HepG2 (cell line): ENCODE measurements at regions not wholly inside any gene's neighbourhood (a gene's known extent, or its start where the extent isn't known, plus 50 kb on each side); places are given as distances from the start of the nearest gene placed in this dataset.

Experiments
- ATAC-seq: fragments of 200-7000 bp; cut with Tn5 transposase; 3 replicates; pipeline ENCODE4 v1.9.1; 2020; ENCODE audit warnings: mild to moderate bottlenecking, moderate library complexity
- BruUV-seq: library from RNA; stranded (reverse); fragments of 400-500 nt; replicated peaks from 2 replicates; lab custom pipeline; 2021; lab: Mats Ljungman, UMichigan
- CTCF ChIA-PET: fragments of 300-600 bp; formaldehyde crosslinking; extraction: SDS; loops from one replicate; lab custom pipeline; 2021; ENCODE audit warnings: low total read pairs, inconsistent platforms, low intra/inter-chr PET ratio; lab: Yijun Ruan, JAX
- POLR2A ChIA-PET: fragments of 350-600 bp; sonication (Branson Sonifier 250); formaldehyde crosslinking; loops from one replicate; lab custom pipeline; 2020; ENCODE audit warnings: antibody characterized with exemption, inconsistent platforms; lab: Yijun Ruan, JAX
- DNase-seq: peaks from one replicate; pipeline ENCODE4 v3.0.0-alpha.2; 2015; ENCODE audit warnings: low spot score
- FAIRE-seq: peaks from 3 replicates; lab custom pipeline; 2011; peaks lifted over from hg19 to GRCh38; lab: Jason Lieb, UNC
- H2AFZ ChIP-seq: one replicate; pipeline ENCODE4 v1.6.1; 2011; ENCODE audit warnings: low read length, inconsistent platforms
- H3K27ac ChIP-seq: fragments of 300-600 bp; 3 replicates; pipeline ENCODE4 v1.8.0; 2011; ENCODE audit warnings: mixed run types, mild to moderate bottlenecking, mixed read lengths, low read length, inconsistent platforms; ENCODE audit not compliant: insufficient read depth; ENCODE audit errors: extremely low read length
- H3K27me3 ChIP-seq, 2 experiments: fragments of 200-600 bp in 1 of 2; 2 replicates in 1 of 2; 3 replicates in 1 of 2; pipeline versions ENCODE4 v1.6.0 to v1.8.0; 2011; ENCODE audit warnings: low read length in 2 of 2, mild to moderate bottlenecking in 2 of 2, moderate library complexity in 2 of 2, inconsistent platforms in 1 of 2; ENCODE audit not compliant: insufficient read depth in 2 of 2, control insufficient read depth in 1 of 2
- H3K36me3 ChIP-seq, 2 experiments: fragments of 200-600 bp in 1 of 2; replicated peaks in 1 of 2; 2 replicates in 1 of 2; 3 replicates in 1 of 2; pipeline versions ENCODE4 v1.5.1 to v1.8.0; 2011; ENCODE audit warnings: low read length in 2 of 2, inconsistent platforms in 1 of 2; ENCODE audit not compliant: insufficient read depth in 2 of 2, control insufficient read depth in 1 of 2
- H3K4me1 ChIP-seq: 2 replicates; pipeline ENCODE4 v1.5.1; 2012; ENCODE audit warnings: low read length, inconsistent platforms; ENCODE audit not compliant: insufficient read depth
- H3K4me2 ChIP-seq: 2 replicates; pipeline ENCODE4 v1.6.0; 2011; ENCODE audit warnings: low read depth, low read length, inconsistent platforms
- H3K4me3 ChIP-seq, 3 experiments: fragments of 200-600 bp in 1 of 3; sonication (generic), shearing (Covaris generic) in 1 of 3; replicated peaks in 1 of 3; 2 replicates each; pipeline ENCODE4 v1.5.1; 2011 to 2016; ENCODE audit warnings: low read length in 3 of 3, inconsistent platforms in 2 of 3, low read depth in 2 of 3, mild to moderate bottlenecking in 2 of 3, control low read depth in 1 of 3, mixed read lengths in 1 of 3; ENCODE audit not compliant: insufficient read depth in 1 of 3
- H3K79me2 ChIP-seq: one replicate; pipeline ENCODE4 v1.6.1; 2011; ENCODE audit warnings: low read length, inconsistent platforms; ENCODE audit not compliant: insufficient read depth
- H3K9ac ChIP-seq: 2 replicates; pipeline ENCODE4 v1.6.0; 2011; ENCODE audit warnings: mild to moderate bottlenecking, low read depth, low read length, inconsistent platforms; ENCODE audit not compliant: insufficient read depth
- H3K9me3 ChIP-seq: 2 replicates; pipeline ENCODE4 v1.5.1; 2012; ENCODE audit warnings: mild to moderate bottlenecking, low read length
- H4K20me1 ChIP-seq: 2 replicates; pipeline ENCODE4 v1.6.0; 2011; ENCODE audit warnings: inconsistent platforms, mild to moderate bottlenecking, low read length, moderate library complexity; ENCODE audit not compliant: insufficient read depth
- KMT2A ChIP-seq: sonication (generic); formaldehyde crosslinking; IDR thresholded peaks from 2 replicates; pipeline ENCODE4 v1.4.0; 2020; ENCODE audit warnings: missing genetic modification reagents
- NR2C2 ChIP-seq: sonication (generic); formaldehyde crosslinking; IDR thresholded peaks from 2 replicates; pipeline ENCODE4 v1.4.0; 2020; ENCODE audit warnings: missing genetic modification reagents, mild to moderate bottlenecking, moderate library complexity, borderline replicate concordance
- SKI ChIP-seq: fragments of 450-650 bp; IDR thresholded peaks from one replicate; pipeline ENCODE4 v1.6.1; 2018; ENCODE audit warnings: mild to moderate bottlenecking; ENCODE audit not compliant: partially characterized antibody
- ZNF205 ChIP-seq: IDR thresholded peaks from 2 replicates; pipeline ENCODE4 v1.6.1; 2018; ENCODE audit warnings: missing biosample characterization, missing genetic modification reagents
- ZNF263 ChIP-seq: sonication (generic); formaldehyde crosslinking; IDR thresholded peaks from 2 replicates; pipeline ENCODE4 v1.4.0; 2020; ENCODE audit warnings: missing genetic modification reagents
- ZNF772 ChIP-seq: sonication (generic); formaldehyde crosslinking; IDR thresholded peaks from 2 replicates; pipeline ENCODE4 v1.5.0; 2020; ENCODE audit warnings: mild to moderate bottlenecking, missing genetic modification reagents
- whole genome bisulfite sequencing: methylation state at CpG from one replicate; pipeline ENCODE4 v1.1.6; 2017; ENCODE audit warnings: low lambda C conversion rate; 5-methylcytosine and 5-hydroxymethylcytosine counted together
- in situ Hi-C: cut with HindIII; loops from 2 replicates; pipeline ENCODE4 v1.10.0; 2017; ENCODE audit warnings: low pct_unique_long_range_greater_than_20kb; ENCODE audit not compliant: extremely low pct_ligation_motif_present
- intact Hi-C: fragments of 100-400 bp; cut with micrococcal nuclease; formaldehyde crosslinking; loops from one replicate; pipeline ENCODE4 v1.10.0; 2022; ENCODE audit not compliant: unreplicated experiment
- TF ChIP-seq, protein P1 (sequence below): sonication (generic); formaldehyde crosslinking; IDR thresholded peaks from 2 replicates; pipeline ENCODE4 v1.8.0; 2022; ENCODE audit warnings: mild to moderate bottlenecking, missing genetic modification reagents, moderate library complexity
- TF ChIP-seq, protein P2 (sequence below): sonication (generic); formaldehyde crosslinking; conservative IDR thresholded peaks from 2 replicates; pipeline ENCODE4 v1.8.0; 2022; ENCODE audit warnings: missing genetic modification reagents

DNA sequence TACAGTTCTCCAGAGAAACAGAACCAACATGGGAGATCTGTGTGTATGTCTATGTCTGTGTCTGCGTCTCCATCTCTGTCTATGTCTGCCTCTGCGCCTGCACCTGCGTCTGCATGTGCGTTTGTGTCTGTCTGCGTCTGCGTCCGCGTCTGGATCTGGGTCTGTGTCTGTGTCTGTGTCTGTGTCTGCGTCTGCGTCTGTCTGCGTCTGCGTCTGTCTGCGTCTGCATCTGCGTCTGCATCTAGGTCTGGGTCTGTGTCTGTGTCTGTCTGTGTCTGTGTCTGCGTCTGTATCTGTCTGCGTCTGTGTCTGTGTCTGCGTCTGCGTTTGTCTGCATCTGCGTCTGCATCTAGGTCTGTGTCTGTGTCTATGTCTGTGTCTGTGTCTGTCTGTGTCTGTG, 53.1 kb upstream of the SLC22A11 start:
- Histone ChIP-seq H3K36me3 (no peaks in the 10 kb centered on the region), H3K9me3 (no peaks in the 10 kb centered on the region), H3K4me1 (peaks cover 15% of the 10 kb centered on the region), H3K79me2 (no peaks in the 10 kb centered on the region), H3K9ac (no peak overlapping the region), H3K27me3 (peaks cover 3 to 38% of the 10 kb centered on the region in 2 experiments; a peak in 3 of 5 replicates), H3K4me2 (no peak overlapping the region), H4K20me1 (no peaks in the 10 kb centered on the region), H3K27ac (no peak overlapping the region), H3K4me3 (no peak overlapping the region), H2AFZ (no peak overlapping the region)
- in situ Hi-C loops (no loop called here), intact Hi-C loops (no loop called here)
- ATAC-seq = no peak
- FAIRE-seq = no peak
- CTCF ChIA-PET = no interaction called here
- TF ChIP-seq SKI = peak; percentile 55
- TF ChIP-seq KMT2A (CRISPR knock-in tag) = no peak
- TF ChIP-seq ZNF772 (CRISPR knock-in tag) = no peak
- TF ChIP-seq NR2C2 = no peak
- no peak for TF ChIP-seq ZNF205 (CRISPR knock-in tag)
- TF ChIP-seq, protein P1, sequence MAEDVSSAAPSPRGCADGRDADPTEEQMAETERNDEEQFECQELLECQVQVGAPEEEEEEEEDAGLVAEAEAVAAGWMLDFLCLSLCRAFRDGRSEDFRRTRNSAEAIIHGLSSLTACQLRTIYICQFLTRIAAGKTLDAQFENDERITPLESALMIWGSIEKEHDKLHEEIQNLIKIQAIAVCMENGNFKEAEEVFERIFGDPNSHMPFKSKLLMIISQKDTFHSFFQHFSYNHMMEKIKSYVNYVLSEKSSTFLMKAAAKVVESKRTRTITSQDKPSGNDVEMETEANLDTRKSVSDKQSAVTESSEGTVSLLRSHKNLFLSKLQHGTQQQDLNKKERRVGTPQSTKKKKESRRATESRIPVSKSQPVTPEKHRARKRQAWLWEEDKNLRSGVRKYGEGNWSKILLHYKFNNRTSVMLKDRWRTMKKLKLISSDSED = no peak
- no TSS peak for BruUV-seq
- no peak for DNase-seq
- WGBS = 69% methylated on average over 19 of the region's 19 CpGs
- POLR2A ChIA-PET = no interaction called here

DNA sequence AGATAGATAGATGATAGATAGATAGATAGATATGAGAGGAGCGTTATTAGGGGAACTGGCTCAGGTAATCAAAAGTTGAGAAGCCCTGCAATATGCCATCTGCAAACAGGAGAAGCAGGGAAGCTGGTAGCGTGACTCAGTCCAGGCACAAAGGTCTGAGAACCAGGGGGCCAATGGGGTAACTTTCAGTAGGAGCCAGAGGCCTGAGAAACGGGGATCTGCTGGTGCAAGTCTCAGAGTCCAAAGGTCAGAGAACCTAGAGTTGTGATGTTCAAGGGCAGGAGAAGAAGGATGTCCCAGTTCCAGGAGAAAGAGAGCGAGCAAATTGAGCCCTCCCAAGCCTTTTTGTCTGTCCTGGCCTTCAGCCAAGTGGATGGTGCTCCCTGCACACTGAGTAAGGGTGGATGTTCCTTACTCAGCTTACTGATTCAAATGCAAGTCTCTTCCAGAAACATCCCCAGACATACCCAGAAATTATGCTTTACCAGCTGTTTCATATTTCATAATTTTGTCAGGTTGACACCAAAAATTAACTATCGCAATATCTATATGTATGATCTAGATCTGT, 52.5 kb upstream of the SLC22A11 start:
- Histone ChIP-seq H2AFZ (no peak overlapping the region), H3K9ac (no peak overlapping the region), H3K79me2 (no peaks in the 10 kb centered on the region)
- no peak for ATAC-seq
- BruUV-seq = no TSS peak
- 0 out of 2 replicates have a peak, but pooled peaks have one; percentile 19 for TF ChIP-seq ZNF263 (CRISPR knock-in tag)
- TF ChIP-seq, protein P2, sequence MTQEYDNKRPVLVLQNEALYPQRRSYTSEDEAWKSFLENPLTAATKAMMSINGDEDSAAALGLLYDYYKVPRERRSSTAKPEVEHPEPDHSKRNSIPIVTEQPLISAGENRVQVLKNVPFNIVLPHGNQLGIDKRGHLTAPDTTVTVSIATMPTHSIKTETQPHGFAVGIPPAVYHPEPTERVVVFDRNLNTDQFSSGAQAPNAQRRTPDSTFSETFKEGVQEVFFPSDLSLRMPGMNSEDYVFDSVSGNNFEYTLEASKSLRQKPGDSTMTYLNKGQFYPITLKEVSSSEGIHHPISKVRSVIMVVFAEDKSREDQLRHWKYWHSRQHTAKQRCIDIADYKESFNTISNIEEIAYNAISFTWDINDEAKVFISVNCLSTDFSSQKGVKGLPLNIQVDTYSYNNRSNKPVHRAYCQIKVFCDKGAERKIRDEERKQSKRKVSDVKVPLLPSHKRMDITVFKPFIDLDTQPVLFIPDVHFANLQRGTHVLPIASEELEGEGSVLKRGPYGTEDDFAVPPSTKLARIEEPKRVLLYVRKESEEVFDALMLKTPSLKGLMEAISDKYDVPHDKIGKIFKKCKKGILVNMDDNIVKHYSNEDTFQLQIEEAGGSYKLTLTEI (CRISPR knock-in tag) = no peak
- TF ChIP-seq, all 625 proteins: peak for 1
- Histone ChIP-seq H3K27ac (no peak overlapping the region), H3K36me3 (no peaks in the 10 kb centered on the region), H3K27me3 (peaks cover 3 to 39% of the 10 kb centered on the region in 2 experiments; a peak in 3 of 5 replicates), H3K4me1 (peaks cover 15% of the 10 kb centered on the region), H3K4me2 (no peak overlapping the region), H3K4me3 (no peak overlapping the region), H3K9me3 (no peaks in the 10 kb centered on the region), H4K20me1 (no peaks in the 10 kb centered on the region)
- POLR2A ChIA-PET = no interaction called here
- in situ Hi-C loops = no loop called here
- intact Hi-C loops = no loop called here
- DNase-seq (no peak), FAIRE-seq (no peak)
- CTCF ChIA-PET = no interaction called here
- 27% methylated on average over 5 of the region's 5 CpGs for WGBS
